NB4 (cell line): ENCODE measurements at regions not wholly inside any gene's neighbourhood (a gene's known extent, or its start where the extent isn't known, plus 50 kb on each side); places are given as distances from the start of the nearest gene placed in this dataset.
"Not testable (repeated sequence)": the region's sequence is repeated elsewhere in the genome, so short reads cannot be mapped to it uniquely, and the experiment has no call there.

Experiments used
- DNase-seq: peaks from one replicate; pipeline ENCODE4 v3.0.0; 2010; ENCODE audit warnings: low read depth
- H3K4me3 ChIP-seq: one replicate; pipeline ENCODE4 v1.5.1; 2011; ENCODE audit warnings: mild to moderate bottlenecking, low read depth, low read length, moderate library complexity
- MYC ChIP-seq: IDR thresholded peaks from 2 replicates; pipeline ENCODE4 v1.6.1; 2011; ENCODE audit warnings: low read depth, low read length
- POLR2A ChIP-seq: IDR thresholded peaks from 2 replicates; pipeline ENCODE4 v1.6.1; 2011; ENCODE audit warnings: mild to moderate bottlenecking; ENCODE audit not compliant: insufficient read length; ENCODE audit errors: extremely low read depth
- TF ChIP-seq, protein P1 (sequence below): IDR thresholded peaks from one replicate; pipeline ENCODE4 v1.5.1; 2012; ENCODE audit warnings: low read depth, low read length
- TF ChIP-seq, protein P2 (sequence below): IDR thresholded peaks from 2 replicates; pipeline ENCODE4 v1.6.1; 2011; ENCODE audit warnings: low read depth, low read length

DNA sequence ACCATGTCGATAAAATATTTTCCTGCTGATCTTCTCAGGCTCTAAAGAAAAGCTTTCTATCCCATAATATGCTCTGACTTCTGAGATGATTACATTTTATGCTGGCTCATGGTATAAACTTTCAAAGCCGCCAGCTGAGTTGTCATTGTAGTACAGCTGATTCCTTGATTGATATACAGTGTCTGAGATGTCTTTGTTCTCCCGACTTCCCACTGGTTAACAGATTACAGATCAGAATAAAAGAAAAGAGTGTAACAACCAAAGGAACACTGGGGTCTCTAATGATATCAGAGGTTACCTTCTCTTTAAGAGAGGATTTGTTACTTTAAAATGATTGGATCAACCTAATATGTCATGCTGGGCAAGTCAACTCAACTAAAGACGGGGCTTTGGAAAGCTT, 485.4 kb upstream of the LRRC7 start:
- TF ChIP-seq, protein P1, sequence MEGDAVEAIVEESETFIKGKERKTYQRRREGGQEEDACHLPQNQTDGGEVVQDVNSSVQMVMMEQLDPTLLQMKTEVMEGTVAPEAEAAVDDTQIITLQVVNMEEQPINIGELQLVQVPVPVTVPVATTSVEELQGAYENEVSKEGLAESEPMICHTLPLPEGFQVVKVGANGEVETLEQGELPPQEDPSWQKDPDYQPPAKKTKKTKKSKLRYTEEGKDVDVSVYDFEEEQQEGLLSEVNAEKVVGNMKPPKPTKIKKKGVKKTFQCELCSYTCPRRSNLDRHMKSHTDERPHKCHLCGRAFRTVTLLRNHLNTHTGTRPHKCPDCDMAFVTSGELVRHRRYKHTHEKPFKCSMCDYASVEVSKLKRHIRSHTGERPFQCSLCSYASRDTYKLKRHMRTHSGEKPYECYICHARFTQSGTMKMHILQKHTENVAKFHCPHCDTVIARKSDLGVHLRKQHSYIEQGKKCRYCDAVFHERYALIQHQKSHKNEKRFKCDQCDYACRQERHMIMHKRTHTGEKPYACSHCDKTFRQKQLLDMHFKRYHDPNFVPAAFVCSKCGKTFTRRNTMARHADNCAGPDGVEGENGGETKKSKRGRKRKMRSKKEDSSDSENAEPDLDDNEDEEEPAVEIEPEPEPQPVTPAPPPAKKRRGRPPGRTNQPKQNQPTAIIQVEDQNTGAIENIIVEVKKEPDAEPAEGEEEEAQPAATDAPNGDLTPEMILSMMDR = no peak
- TF ChIP-seq POLR2A = no peak
- TF ChIP-seq, protein P2, sequence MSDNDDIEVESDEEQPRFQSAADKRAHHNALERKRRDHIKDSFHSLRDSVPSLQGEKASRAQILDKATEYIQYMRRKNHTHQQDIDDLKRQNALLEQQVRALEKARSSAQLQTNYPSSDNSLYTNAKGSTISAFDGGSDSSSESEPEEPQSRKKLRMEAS = no peak
- no peak for TF ChIP-seq MYC
- DNase-seq = no peak
- H3K4me3 ChIP-seq = no peak overlapping the region

DNA sequence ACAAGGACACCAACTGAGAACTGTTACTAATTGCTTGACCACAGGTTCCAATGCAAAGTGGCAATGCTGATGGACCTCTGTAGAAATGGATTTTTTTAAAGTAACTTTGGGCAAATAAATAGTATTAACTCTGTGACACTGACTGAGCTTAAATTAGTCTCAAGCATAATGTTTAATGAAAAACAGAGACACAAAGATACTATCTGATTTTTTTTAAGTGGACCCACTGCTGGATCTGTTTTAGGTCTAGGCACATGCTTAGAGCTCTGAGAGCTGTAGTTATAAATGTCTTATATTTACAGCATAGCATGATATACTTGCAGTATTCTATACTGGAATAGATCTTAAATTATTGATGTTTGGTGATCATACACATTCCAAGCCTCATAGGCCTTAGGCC, 481.6 kb upstream of the LRRC7 start:
- DNase-seq = no peak
- TF ChIP-seq MYC (no peak), POLR2A (no peak)
- TF ChIP-seq, protein P1 = no peak
- TF ChIP-seq, protein P2 = no peak
- no peak overlapping the region for H3K4me3 ChIP-seq

DNA sequence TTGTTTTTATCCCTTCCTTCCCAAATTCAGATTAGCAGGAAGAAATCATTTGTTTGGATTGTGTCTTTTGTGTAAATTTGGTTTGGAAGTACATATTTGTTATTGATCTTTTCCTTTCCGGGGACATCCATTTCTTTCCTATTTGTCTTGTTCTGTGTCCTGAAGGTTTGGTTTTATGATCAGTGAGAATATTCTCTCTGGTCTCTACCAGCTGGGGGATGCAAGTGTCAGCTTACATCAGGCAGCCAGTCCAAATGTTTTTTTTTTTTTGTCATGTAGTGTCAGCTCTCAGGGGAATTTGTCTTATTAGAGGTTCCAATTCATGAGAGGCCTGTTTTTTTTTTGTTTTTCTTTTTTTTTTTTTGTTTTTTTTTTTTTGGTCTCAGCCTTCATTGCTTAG, 479.2 kb upstream of the LRRC7 start:
- TF ChIP-seq MYC (no peak), POLR2A (no peak)
- TF ChIP-seq, protein P1 = no peak
- TF ChIP-seq, protein P2 = no peak
- DNase-seq = no peak
- no peak overlapping the region for H3K4me3 ChIP-seq

DNA sequence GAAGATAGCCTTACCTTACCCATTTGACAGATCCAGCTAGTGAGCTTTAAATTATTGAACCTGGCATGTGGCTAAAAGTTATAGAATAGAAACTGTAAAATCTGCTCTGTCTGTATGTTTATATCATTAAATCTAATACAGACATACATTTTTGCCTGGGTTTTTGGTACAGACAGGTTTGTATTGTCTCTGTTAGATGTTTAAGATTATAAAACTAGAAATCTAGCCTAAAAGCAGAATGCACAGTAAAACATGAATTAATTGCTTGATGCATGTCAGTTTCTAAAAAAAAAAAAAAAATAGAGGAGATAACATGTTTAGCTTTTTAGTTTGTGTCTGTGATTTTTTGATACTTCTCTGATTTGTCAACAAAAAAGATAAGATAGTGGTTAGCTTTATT, 477.6 kb upstream of the LRRC7 start:
- H3K4me3 ChIP-seq = no peak overlapping the region
- DNase-seq = no peak
- TF ChIP-seq, protein P1 = no peak
- TF ChIP-seq MYC (no peak), POLR2A (no peak)
- TF ChIP-seq, protein P2 = no peak

DNA sequence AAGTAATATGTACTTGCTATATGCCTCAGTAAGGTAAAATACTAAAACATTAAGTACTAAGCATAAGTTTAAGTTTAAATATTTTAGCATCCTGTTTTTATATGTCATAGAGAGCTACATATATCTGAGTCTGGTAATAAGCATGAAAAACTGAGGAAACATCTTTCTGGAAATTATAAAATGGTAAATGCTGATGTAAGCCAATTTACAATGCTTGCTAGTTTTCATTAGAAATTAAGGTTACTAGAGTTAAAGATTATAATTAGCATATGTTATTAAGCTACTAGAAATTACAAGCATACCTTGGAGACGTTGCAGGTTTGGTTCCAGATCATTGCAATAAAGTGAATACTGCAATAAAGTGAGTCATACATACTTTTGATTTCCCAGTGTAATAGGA, 477.0 kb upstream of the LRRC7 start:
- DNase-seq = no peak
- TF ChIP-seq, protein P1 = no peak
- no peak for TF ChIP-seq POLR2A
- no peak for TF ChIP-seq MYC
- TF ChIP-seq, protein P2 = no peak
- H3K4me3 ChIP-seq = no peak overlapping the region

DNA sequence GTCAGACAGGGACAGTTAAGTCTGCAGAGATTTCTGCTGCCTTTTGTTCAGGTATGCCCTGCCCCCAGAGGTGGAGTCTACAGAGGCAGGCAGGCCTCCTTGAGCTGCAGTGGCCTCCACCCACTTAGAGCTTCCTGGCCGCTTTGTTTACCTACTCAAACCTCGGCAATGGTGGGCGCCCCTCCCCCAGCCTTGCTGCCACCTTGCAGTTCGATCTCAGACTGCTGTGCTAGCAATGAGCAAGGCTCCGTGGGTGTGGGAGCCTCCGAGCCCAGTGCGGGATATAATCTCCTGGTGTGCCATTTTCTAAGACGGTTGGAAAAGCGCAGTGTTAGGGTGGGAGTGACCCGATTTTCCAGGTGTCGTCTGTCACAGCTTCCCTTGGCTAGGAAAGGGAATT, 465.7 kb upstream of the LRRC7 start:
- not testable (repeated sequence) for DNase-seq, H3K4me3 ChIP-seq
